Skeletal muscle cell (primary cell): ENCODE measurements at regions not wholly inside any gene's neighbourhood (a gene's known extent, or its start where the extent isn't known, plus 50 kb on each side); places are given as distances from the start of the nearest gene placed in this dataset.
"Not testable (repeated sequence)": the region's sequence is repeated elsewhere in the genome, so short reads cannot be mapped to it uniquely, and the experiment has no call there.

Experiments
- DNase-seq: peaks from one replicate; pipeline ENCODE4 v3.0.0-alpha.2; 2010; ENCODE audit warnings: low read depth
- H3K4me3 ChIP-seq: 2 replicates; pipeline ENCODE4 v1.5.1; 2011; ENCODE audit warnings: low read depth, mild to moderate bottlenecking, control low read depth, low read length, moderate library complexity

DNA sequence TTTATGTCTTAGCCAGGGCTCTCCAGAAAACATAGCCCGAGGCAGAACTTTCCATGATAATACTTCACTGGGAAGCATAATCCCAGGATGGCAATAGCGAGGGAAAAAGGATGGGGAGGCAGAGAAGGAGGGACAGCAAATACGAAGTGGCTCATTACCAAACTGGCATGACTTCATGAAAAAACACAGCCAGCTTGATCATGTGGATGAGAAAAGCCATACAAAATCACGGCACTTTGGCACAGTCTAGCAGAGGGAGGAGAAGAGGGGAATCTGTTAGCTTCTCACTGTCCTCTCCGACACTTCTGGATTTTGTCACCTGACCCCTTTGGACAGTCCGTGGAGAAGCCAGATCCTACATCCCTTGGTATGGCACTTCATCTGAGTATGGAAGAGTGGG, 212.5 kb upstream of the GRIK2 start:
- H3K4me3 ChIP-seq, result no peak overlapping the region
- no peak for DNase-seq

DNA sequence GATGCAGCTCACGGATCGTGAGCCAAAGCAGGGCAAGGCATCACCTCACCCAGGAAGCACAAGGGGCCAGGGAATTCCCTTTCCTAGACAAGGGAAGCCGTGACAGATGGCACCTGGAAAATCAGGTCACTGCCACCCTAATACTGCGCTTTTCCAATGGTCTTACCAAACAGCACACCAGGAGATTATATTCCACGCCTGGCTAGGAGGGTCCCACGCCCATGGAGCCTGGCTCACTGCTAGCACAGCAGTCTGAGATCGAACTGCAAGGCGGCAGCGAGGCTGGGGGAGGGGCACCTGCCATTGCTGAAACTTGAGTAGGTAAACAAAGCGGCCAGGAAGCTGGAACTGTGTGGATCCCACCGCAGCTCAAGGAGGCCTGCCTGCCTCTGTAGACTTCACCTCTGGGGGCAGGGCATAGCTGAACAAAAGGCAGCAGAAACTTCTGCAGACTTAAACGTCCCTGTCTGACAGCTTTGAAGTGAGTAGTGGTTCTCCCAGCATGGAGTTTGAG, 205.2 kb upstream of the GRIK2 start:
- not testable (repeated sequence) for H3K4me3 ChIP-seq, DNase-seq

DNA sequence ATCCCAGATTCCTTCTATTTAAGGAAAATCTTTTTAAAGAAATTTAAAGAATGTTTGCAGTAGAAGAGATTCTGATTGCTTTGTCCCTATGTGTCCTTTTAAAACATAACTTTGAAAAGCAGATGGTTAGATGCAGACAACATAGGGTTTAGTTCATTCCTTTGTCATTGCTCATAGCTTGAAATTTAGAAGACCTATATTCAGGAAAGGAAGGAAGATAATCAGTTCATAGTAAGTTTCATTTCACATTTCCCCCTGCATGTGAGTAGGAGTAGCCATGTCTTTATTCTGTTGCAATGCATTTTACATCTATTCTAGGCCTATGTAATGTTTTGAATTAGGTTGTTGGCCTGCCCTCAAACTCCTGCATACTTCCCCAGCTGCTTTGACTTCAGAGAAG, 197.9 kb upstream of the GRIK2 start:
- no peak for DNase-seq
- H3K4me3 ChIP-seq, result no peak overlapping the region

DNA sequence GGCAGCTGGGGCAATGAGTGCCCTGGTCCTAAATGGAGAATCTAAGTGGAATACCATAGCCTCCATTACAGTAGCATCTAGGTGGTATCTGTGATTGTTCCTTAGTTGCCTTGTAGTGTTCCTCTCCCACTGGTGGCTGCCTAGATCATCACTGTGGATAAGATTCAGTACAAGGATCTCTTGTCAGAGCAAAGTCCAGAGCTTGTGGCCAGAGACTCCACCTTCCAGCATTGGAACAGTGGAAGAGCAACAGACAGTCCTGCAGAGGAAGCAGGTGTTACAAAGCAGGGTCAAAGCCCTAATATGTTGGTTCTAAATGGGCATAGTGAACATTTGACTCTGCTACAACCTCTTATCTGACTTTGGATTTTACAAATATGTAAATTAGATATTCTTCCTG, 194.1 kb upstream of the GRIK2 start:
- no peak overlapping the region for H3K4me3 ChIP-seq
- DNase-seq, result no peak

DNA sequence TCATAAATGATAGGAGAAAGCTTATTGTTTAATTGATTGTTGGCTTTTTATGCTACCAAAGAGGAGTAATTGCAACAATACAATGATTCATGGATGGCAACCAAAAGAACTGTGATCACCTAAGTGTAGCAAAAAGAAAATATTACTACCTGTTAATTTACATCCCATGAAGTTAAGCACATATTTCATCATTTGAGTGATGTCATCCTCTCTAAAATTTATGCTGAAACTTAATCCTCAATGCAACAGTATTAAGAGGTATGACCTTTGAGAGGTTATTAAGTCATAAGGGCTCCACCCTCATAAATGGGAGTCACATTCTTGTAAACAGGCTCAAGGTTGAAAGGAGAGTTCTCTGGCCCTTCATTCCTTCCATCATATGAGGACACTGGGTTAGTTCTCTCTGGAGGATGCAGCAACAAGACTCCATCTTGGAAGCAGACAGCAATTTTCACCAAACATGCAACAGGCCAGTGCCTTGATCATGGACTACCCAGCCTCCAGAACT, 190.6 kb upstream of the GRIK2 start:
- no peak overlapping the region for H3K4me3 ChIP-seq

DNA sequence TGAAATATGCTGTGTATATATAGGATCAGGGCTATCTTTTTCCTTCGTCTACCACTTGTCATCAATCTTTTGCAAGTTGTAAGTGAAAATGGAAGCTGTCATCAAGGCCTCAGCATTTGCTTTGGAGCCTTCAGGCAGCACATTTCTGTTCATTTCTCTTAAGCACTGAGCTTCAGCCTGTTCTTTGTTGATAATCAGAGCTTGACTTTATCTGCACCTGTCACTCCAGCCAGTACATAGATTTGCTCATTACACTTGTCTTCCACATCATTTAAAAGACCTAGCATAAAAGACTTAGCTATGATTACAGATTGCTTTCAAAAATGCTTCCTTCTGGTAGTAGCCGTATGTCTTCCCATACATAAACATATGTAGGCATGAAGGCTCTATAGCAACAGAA, 189.8 kb upstream of the GRIK2 start:
- no peak for DNase-seq
- H3K4me3 ChIP-seq, result no peak overlapping the region

More for the DNA sequence above, 190.6 kb upstream of the GRIK2 start:
- DNase-seq, result no peak

DNA sequence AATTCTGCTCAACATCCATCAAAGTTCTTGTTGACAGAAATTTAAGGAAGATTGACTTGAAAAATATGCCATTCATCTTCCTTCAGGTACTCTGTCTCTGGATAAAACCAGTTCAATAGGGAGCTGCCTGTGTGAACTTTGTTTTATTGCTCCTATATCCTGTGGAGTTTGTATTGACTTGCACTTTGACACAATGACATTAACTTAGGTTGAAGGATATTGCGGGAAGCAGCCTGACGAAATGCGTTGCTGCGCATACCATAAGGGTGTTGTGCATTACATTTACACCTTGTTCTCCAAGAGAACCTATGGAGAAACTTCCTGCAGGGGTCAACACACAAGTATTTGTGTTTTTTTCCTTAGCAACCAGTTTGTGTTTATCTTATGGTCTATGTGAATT, 185.4 kb upstream of the GRIK2 start:
- no peak overlapping the region for H3K4me3 ChIP-seq
- no peak for DNase-seq

GRCh38 chr6:101212640-101213039, 180.9 kb upstream of the GRIK2 start:
- no peak for DNase-seq
- H3K4me3 ChIP-seq, result no peak overlapping the region

DNA sequence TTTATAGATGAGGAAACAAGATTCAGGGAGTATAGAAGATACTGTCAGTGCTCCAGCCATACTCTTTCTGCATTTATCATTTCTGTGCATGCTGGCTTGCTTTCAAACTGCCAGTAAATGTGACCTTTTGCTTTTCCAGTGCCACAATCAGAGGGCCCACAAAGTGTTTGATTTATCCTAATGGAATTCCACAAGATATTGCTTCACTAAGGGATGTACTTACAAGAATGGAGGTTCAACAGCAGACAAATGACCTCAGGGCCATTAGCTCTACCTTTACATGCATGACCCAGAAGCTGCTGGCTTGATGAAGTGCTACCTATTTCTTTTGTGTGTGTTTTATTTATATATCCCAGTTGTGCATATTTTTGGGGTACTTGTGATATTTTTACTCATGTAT, 171.5 kb upstream of the GRIK2 start:
- DNase-seq, result no peak
- no peak overlapping the region for H3K4me3 ChIP-seq

- H3K4me3 ChIP-seq, result no peak overlapping the region
- no peak for DNase-seq
Observed at GRCh38 chr6:101224751-101225150, 168.8 kb upstream of the GRIK2 start.

GRCh38 chr6:101226677-101227135, 166.8 kb upstream of the GRIK2 start:
- DNase-seq, result no peak
- no peak overlapping the region for H3K4me3 ChIP-seq

GRCh38 chr6:101230866-101231265, 162.6 kb upstream of the GRIK2 start:
- H3K4me3 ChIP-seq, result no peak overlapping the region
- no peak for DNase-seq

- no peak for DNase-seq
- no peak overlapping the region for H3K4me3 ChIP-seq
Observed at GRCh38 chr6:101231606-101232235, 161.8 kb upstream of the GRIK2 start.

- no peak overlapping the region for H3K4me3 ChIP-seq
- no peak for DNase-seq
Observed at GRCh38 chr6:101232961-101233360, 160.5 kb upstream of the GRIK2 start.

- no peak overlapping the region for H3K4me3 ChIP-seq
- DNase-seq, result no peak
Observed at GRCh38 chr6:101236709-101237108, 156.8 kb upstream of the GRIK2 start.

- no peak overlapping the region for H3K4me3 ChIP-seq
- no peak for DNase-seq
Observed at GRCh38 chr6:101241442-101241841, 152.1 kb upstream of the GRIK2 start.

- no peak for DNase-seq
- H3K4me3 ChIP-seq, result no peak overlapping the region
Observed at GRCh38 chr6:101249470-101249869, 144.0 kb upstream of the GRIK2 start.

GRCh38 chr6:101257163-101257562, 136.3 kb upstream of the GRIK2 start:
- no peak overlapping the region for H3K4me3 ChIP-seq
- no peak for DNase-seq

DNA sequence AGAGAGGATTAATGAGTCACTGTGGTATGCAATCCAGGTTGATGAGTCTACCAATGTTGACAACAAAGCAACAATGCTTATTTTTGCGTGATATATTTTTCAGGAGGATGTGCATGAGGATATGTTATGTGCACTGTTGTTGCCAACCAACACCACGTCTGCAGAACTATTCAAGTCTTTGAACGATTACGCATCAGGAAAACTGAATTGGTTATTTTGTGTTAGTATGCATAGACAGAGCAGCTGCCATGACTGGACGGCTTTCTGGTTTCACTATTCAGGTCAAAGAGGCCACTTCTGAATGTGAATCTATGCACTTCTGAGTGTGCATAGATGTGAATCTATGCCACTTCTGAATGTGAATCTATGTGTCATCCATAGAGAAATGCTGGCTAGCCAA, 134.0 kb upstream of the GRIK2 start:
- H3K4me3 ChIP-seq, result no peak overlapping the region
- DNase-seq, result no peak

DNA sequence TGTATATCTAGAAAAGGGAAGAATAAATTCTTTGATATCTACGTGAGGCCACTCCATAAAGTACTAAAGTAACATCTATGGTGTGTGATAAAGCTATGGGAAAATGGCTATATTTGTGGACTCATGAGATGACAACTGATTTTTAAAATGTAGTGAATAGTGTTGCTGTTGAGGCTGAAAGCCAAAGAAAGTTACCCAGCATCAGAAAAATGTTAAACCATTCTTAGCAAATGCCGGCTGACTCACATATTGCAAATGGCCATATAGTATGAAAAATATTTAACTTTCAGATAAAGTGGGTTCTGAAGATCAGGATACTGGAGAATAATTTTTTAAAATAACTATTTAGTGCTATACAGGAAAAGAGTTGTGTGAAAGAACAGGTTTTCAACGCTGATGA, 129.9 kb upstream of the GRIK2 start:
- H3K4me3 ChIP-seq, result no peak overlapping the region
- no peak for DNase-seq

DNA sequence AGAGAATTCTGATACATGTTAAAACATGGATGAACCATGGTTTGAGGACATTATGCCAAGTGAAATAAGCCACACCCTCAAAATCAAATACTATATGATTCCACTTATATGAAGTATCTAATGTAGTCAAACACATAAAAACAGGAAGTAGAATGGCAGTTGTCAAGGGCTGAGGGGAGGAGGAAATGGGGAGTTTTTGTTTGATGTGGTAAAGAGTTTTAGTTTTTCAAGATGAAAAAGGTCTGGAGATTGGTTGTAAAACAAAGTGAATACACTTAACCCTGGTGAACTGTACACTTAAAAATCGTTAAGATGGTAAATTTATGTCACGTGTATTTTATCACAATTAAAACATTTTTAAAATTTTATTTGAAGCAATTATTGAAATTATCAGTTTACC, 127.4 kb upstream of the GRIK2 start:
- H3K4me3 ChIP-seq, result no peak overlapping the region
- DNase-seq, result no peak
